CD4-positive, alpha-beta memory T cell (primary cell): ENCODE measurements at regions not wholly inside any gene's neighbourhood (a gene's known extent, or its start where the extent isn't known, plus 50 kb on each side); places are given as distances from the start of the nearest gene placed in this dataset.

Experiments used
- CTCF ChIA-PET: fragments of 350-600 bp; sonication (Branson Sonifier 250); formaldehyde crosslinking; loops from one replicate; lab custom pipeline; 2021; ENCODE audit warnings: inconsistent platforms; ENCODE audit not compliant: partially characterized antibody; lab: Charles Lee
- POLR2A ChIA-PET: fragments of 350-600 bp; sonication (Branson Sonifier 250); formaldehyde crosslinking; loops from one replicate; lab custom pipeline; 2021; ENCODE audit not compliant: partially characterized antibody; lab: Charles Lee
- DNase-seq, 5 donors: peaks; one replicate each; pipeline versions ENCODE4 v3.0.0 to v3.0.0-alpha.2; 2020 to 2022; ENCODE audit warnings: mixed read lengths in 1 of 5
- H3K27ac ChIP-seq: one replicate; pipeline ENCODE4 v1.7.0; 2013; ENCODE audit warnings: low read depth, low read length
- H3K27me3 ChIP-seq: 2 replicates; pipeline ENCODE4 v1.7.0; 2013; ENCODE audit warnings: mild to moderate bottlenecking, low read length, moderate library complexity; ENCODE audit not compliant: insufficient read depth
- H3K36me3 ChIP-seq: 2 replicates; pipeline ENCODE4 v1.7.0; 2013; ENCODE audit warnings: mild to moderate bottlenecking, low read length, moderate library complexity; ENCODE audit not compliant: insufficient read depth
- H3K4me1 ChIP-seq: 2 replicates; pipeline ENCODE4 v1.7.0; 2013; ENCODE audit warnings: mild to moderate bottlenecking, low read length, moderate library complexity; ENCODE audit not compliant: insufficient read depth
- H3K4me3 ChIP-seq, 2 donors: one replicate each; pipeline ENCODE4 v1.7.0; 2013; ENCODE audit warnings: low read length in 2 of 2, mild to moderate bottlenecking in 1 of 2
- H3K9me3 ChIP-seq, 2 donors: one replicate each; pipeline ENCODE4 v1.7.0; 2013; ENCODE audit warnings: low read length in 2 of 2, control low read depth in 1 of 2; ENCODE audit not compliant: control insufficient read depth in 1 of 2
- H3K27ac Mint-ChIP-seq, 7 donors: one replicate each; pipeline ENCODE4 v1.8.0; 2020 to 2021; ENCODE audit warnings: mixed read lengths in 7 of 7, mild to moderate bottlenecking in 6 of 7, inconsistent platforms in 3 of 7, moderate library complexity in 3 of 7
- H3K27me3 Mint-ChIP-seq, 2 donors: one replicate each; pipeline ENCODE4 v1.8.0; 2020 to 2021; ENCODE audit warnings: mixed read lengths in 2 of 2
- H3K36me3 Mint-ChIP-seq, 2 donors: one replicate each; pipeline ENCODE4 v1.8.0; 2020 to 2021; ENCODE audit warnings: mixed read lengths in 2 of 2, inconsistent platforms in 1 of 2, mild to moderate bottlenecking in 1 of 2
- H3K4me1 Mint-ChIP-seq, 4 donors: one replicate each; pipeline ENCODE4 v1.8.0; 2020 to 2021; ENCODE audit warnings: mixed read lengths in 4 of 4, mild to moderate bottlenecking in 1 of 4
- H3K4me3 Mint-ChIP-seq, 8 donors: one replicate each; pipeline ENCODE4 v1.8.0; 2020 to 2021; ENCODE audit warnings: mixed read lengths in 8 of 8, mild to moderate bottlenecking in 7 of 8, moderate library complexity in 6 of 8, inconsistent platforms in 3 of 8
- H3K9me3 Mint-ChIP-seq, 8 donors: one replicate each; pipeline ENCODE4 v1.8.0; 2020 to 2021; ENCODE audit warnings: mixed read lengths in 8 of 8, mild to moderate bottlenecking in 5 of 8, inconsistent platforms in 3 of 8, moderate library complexity in 1 of 8
- intact Hi-C: fragments of 100-400 bp; cut with micrococcal nuclease; formaldehyde crosslinking; loops from one replicate; pipeline ENCODE4 v1.15.1; 2023

DNA sequence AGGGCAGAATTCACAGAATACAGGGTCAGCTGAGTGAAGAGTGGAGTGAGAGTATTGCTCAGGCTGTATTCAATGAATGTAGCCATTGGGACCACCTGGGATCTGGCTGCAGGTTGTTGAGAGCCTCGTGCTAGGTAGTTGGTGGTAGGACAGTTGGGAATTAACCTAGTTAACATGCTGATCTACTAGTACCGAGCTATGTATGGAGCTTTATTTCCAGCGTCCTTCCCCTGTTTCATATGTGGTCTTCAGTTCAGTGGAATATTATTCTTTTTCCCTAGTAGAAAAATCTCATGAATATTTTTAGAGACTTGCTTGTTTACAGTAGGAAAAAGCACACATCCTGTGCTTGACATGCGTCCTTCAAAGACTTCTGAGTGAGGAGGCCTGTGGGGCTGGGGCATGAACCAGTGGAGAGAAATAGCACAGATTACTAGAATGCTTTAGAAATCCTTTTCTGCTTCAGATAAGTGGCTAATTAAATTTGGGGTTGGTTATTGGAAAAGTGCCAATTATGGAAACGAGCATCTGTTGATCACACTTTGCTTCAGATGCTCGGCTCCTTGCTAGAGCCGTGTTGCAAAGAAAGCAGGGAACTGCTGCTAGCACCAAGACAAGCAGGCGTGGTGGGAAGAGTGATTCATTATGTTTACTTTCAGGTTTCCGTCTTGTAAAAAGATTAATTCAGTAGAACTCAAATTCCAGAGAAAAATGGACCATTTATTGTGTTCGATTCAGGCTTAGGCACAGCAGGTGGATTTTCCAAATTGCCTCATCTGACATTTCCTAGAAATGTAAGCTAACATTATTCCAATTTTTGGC is 53.6 kb downstream of the ARF6 start:
- Histone ChIP-seq H3K9me3 (no peaks in the 10 kb centered on the region), H3K27ac (peak overlapping the region; percentile 64), H3K4me1 (peaks cover 69% of the 10 kb centered on the region), H3K27me3 (no peaks in the 10 kb centered on the region), H3K4me3 (peak overlapping the region in 1 of 2 donors; percentile 11), H3K36me3 (no peaks in the 10 kb centered on the region)
- peaks cover 0 to 9% (median 4%) of the 10 kb centered on the region in 8 donors for H3K9me3 Mint-ChIP-seq
- peak; percentile 40 to 67 (median 41) for DNase-seq
- POLR2A ChIA-PET = interaction anchor here (0.6 to 12.8 kb wide), 32 partner anchors 11 to 170 kb away, joined by 3 to 195 read pairs (median 6); partner anchors contain the start of genes ARF6 and VCPKMT
- peak overlapping the region; percentile 90 to 97 (median 94) for H3K27ac Mint-ChIP-seq
- peaks cover 59 to 91% (median 72%) of the 10 kb centered on the region in 4 donors for H3K4me1 Mint-ChIP-seq
- no peaks in the 10 kb centered on the region for H3K27me3 Mint-ChIP-seq
- intact Hi-C loops = loop anchor here (1.0 kb wide), 5 partner anchors 25 to 116 kb away; no protein-coding TSS in a partner anchor
- peaks cover 0 to 9% of the 10 kb centered on the region in 2 donors for H3K36me3 Mint-ChIP-seq
- H3K4me3 Mint-ChIP-seq = peak overlapping the region; percentile 1 to 78 (median 67)
- CTCF ChIA-PET = interaction anchor here (0.6 to 3.9 kb wide), 13 partner anchors 15 to 116 kb away, joined by 3 to 44 read pairs (median 4); partner anchors contain the start of gene NEMF

DNA sequence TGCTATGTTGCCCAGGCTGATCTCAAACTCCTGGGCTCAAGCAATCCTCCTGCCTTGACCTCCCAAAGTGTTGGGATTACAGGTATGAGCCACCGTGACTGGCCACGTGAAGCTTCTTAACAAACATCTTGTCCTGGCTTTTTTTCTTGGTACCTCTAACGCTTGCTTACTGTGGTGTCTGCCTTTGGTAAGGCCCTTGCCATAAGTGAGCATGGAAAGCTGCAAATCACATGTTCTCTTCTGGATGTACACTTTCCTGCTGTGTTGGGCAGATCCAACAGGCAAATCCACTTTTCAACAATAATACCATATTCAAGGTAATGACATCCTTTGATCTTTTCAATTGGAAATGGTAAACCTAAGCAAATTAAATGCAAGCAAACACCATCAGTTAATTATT is 54.6 kb downstream of the ARF6 start:
- Mint-ChIP-seq H3K27me3 (no peaks in the 10 kb centered on the region), H3K4me1 (peaks cover 56 to 86% (median 72%) of the 10 kb centered on the region in 4 donors), H3K9me3 (peaks cover 0 to 7% (median 4%) of the 10 kb centered on the region in 8 donors), H3K27ac (peak overlapping the region; percentile 84 to 97 (median 92)), H3K4me3 (peak overlapping the region in 6 of 8 donors; percentile 35 to 78 (median 56)), H3K36me3 (peaks cover 0 to 6% of the 10 kb centered on the region in 2 donors)
- Histone ChIP-seq H3K27me3 (no peaks in the 10 kb centered on the region), H3K4me3 (no peak overlapping the region), H3K4me1 (peaks cover 62% of the 10 kb centered on the region), H3K36me3 (no peaks in the 10 kb centered on the region), H3K9me3 (no peaks in the 10 kb centered on the region), H3K27ac (peak overlapping the region; percentile 64)
- ChIA-PET POLR2A (interaction anchor here (0.7 to 12.8 kb wide), 13 partner anchors 11 to 135 kb away, joined by 3 to 195 read pairs (median 15); partner anchors contain the start of gene ARF6), CTCF (interaction anchor here (1.2 to 3.9 kb wide), 6 partner anchors 14 to 85 kb away, joined by 3 to 44 read pairs (median 14); no protein-coding TSS in a partner anchor)
- intact Hi-C loops = no loop called here
- DNase-seq = no peak

DNA sequence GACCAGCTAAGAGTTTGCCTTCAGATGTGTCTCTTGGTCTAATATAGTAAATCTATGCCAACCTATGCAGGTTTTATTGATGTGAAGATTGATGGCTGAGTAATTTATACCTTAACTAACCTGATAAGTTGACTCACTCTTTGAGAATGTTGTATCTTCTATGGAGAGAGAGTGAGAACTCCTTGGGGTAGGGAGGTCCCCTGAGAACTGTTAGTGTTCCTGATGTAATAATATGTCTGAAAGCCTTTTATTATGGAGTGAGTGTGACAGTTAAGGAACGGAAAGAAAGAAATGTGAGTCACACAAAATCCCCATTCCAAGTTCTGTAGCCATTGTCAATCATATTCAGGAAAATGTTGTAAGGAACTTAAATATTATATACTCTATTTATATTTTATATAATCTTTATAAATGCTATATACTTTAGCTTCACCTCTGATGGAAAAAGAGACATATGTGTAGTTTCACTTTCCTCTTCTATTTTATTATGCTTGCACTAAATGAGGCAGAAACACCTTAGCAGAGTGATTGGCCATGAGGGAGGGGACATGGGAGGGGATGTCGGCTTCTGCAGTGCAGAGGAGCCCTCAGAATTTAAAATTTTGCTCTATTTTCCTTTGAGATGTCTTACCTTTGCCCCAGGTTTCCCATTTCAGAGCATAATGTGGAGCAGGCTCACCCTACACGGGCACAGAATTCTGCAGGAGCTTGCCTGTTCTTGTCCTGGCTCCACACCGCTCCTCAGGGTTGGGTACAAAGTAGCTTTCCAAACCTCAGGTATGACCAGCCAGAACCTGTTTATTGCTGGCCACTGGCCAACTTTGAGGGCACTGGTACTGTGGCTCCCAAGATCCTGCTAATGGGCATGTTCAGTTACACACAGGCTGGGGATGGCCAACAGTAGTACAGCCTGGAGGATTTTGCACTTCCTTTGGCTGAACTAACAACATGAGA is 57.7 kb downstream of the ARF6 start:
- intact Hi-C loops = no loop called here
- no peaks in the 10 kb centered on the region for H3K27me3 Mint-ChIP-seq
- DNase-seq = no peak
- no peak overlapping the region for H3K4me3 ChIP-seq
- H3K9me3 Mint-ChIP-seq = no peaks in the 10 kb centered on the region
- peaks cover 43% of the 10 kb centered on the region for H3K4me1 ChIP-seq
- no peaks in the 10 kb centered on the region for H3K36me3 Mint-ChIP-seq
- H3K36me3 ChIP-seq = no peaks in the 10 kb centered on the region
- H3K4me1 Mint-ChIP-seq = peaks cover 41 to 65% (median 54%) of the 10 kb centered on the region in 4 donors
- POLR2A ChIA-PET = interaction anchor here (1.4 to 12.8 kb wide), 7 partner anchors 10 to 111 kb away, joined by 3 to 195 read pairs (median 7); partner anchors contain the start of gene ARF6
- peak overlapping the region in 7 of 8 donors; percentile 28 to 85 (median 77) for H3K4me3 Mint-ChIP-seq
- H3K27ac ChIP-seq = no peak overlapping the region
- H3K9me3 ChIP-seq = no peaks in the 10 kb centered on the region
- H3K27ac Mint-ChIP-seq = peak overlapping the region in 6 of 7 donors; percentile 41 to 90 (median 60)
- CTCF ChIA-PET = interaction anchor here (1.2 to 2.2 kb wide), 5 partner anchors 10 to 88 kb away, joined by 3 to 6 read pairs (median 5); no protein-coding TSS in a partner anchor
- no peaks in the 10 kb centered on the region for H3K27me3 ChIP-seq

DNA sequence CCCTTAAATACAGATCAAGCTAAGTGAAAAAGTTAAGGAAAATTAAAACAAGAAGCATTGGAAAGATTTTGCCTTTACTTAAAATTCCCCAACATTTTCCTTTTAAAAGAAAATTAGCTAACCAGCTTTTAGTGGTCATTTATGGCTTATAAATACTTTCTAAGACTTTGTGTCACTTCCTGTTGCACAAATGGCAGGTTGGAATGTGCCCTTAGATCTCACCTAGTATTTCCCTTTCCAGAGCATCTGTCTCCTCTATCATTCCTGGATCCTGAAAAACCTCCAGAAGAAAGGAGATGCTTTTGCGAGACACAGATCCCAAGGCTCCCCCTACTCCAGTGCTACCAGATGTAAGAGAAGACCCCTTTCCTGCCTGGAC is 58.3 kb downstream of the ARF6 start:
- H3K9me3 Mint-ChIP-seq = no peaks in the 10 kb centered on the region
- H3K9me3 ChIP-seq = no peaks in the 10 kb centered on the region
- H3K4me3 ChIP-seq = no peak overlapping the region
- CTCF ChIA-PET = interaction anchor here (1.4 to 2.1 kb wide), 2 partner anchors 28 to 89 kb away, joined by 3 to 5 read pairs; no protein-coding TSS in a partner anchor
- no peaks in the 10 kb centered on the region for H3K27me3 ChIP-seq
- H3K4me1 ChIP-seq = peaks cover 37% of the 10 kb centered on the region
- H3K4me3 Mint-ChIP-seq = peak overlapping the region in 2 of 8 donors; percentile 50 to 69
- H3K27me3 Mint-ChIP-seq = no peaks in the 10 kb centered on the region
- peak overlapping the region in 4 of 7 donors; percentile 41 to 90 (median 54) for H3K27ac Mint-ChIP-seq
- no peak for DNase-seq
- intact Hi-C loops = no loop called here
- H3K4me1 Mint-ChIP-seq = peaks cover 34 to 58% (median 47%) of the 10 kb centered on the region in 4 donors
- no peaks in the 10 kb centered on the region for H3K36me3 ChIP-seq
- no peaks in the 10 kb centered on the region for H3K36me3 Mint-ChIP-seq
- H3K27ac ChIP-seq = no peak overlapping the region
- POLR2A ChIA-PET = interaction anchor here (1.2 to 12.8 kb wide), 7 partner anchors 11 to 111 kb away, joined by 3 to 195 read pairs (median 7); partner anchors contain the start of gene ARF6

DNA sequence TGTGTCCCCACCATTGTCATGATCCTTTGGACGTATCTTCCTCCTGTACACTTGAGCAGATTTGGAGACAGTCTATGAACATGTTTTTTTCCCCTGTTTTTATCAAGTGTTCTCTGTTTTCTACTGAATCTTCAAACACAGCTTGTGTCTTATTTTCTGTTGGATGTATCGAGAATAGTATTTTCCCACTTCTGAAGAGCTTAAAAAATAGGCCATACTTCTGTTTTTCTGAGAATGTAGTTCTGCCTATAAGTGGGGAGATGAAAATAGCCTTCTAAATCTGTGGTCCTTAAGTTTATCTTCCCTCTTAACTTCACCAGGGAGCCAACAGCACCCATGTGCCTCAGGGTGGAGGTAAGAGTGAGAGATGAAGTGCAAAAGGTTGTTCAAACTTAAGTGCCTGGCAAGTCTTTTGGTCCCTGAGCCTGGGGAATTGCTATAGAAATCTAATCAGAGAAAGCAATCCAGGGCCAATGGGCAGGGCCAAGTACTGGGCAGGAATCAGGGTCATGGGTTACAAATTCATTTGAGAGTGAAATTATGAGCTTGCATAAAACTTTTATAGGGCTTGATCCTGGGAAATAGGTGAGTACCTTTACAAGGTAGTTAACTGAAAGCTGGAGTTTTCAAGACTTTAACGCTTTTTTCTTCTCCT is 58.9 kb downstream of the ARF6 start:
- peaks cover 28 to 52% (median 41%) of the 10 kb centered on the region in 4 donors for H3K4me1 Mint-ChIP-seq
- H3K27ac Mint-ChIP-seq = peak overlapping the region in 2 of 7 donors; percentile 20 to 65
- H3K9me3 Mint-ChIP-seq = no peaks in the 10 kb centered on the region
- Histone ChIP-seq H3K36me3 (no peaks in the 10 kb centered on the region), H3K9me3 (no peaks in the 10 kb centered on the region), H3K27me3 (no peaks in the 10 kb centered on the region), H3K4me3 (no peak overlapping the region), H3K4me1 (peaks cover 31% of the 10 kb centered on the region), H3K27ac (no peak overlapping the region)
- H3K4me3 Mint-ChIP-seq = peak overlapping the region in 3 of 8 donors; percentile 3 to 54 (median 32)
- ChIA-PET CTCF (interaction anchor here (1.4 to 2.9 kb wide), 2 partner anchors 20 to 90 kb away, joined by 3 to 13 read pairs; no protein-coding TSS in a partner anchor), POLR2A (interaction anchor here (0.6 to 12.8 kb wide), 9 partner anchors 11 to 110 kb away, joined by 3 to 195 read pairs (median 4); partner anchors contain the start of gene ARF6)
- no peaks in the 10 kb centered on the region for H3K27me3 Mint-ChIP-seq
- DNase-seq = no peak
- H3K36me3 Mint-ChIP-seq = no peaks in the 10 kb centered on the region
- intact Hi-C loops = no loop called here

DNA sequence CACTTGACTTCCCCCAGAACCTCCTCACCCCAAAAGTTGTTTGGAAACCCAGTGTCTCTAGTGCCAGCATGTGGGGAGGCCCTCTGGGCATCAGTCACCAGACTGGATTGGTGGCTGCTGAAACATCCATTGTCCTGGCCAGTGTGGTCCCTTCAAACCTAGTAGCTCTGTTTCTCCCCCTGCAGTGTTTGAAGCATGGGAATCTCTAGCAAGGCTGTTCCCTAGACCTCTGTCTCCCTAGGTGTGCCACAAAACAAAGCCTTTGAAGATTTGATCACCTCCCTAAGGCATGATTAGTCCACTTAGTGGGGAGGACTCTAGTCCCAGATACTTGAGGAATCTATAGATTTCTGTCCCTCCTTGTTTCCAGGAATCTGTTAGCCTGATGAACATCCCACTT is 60.3 kb downstream of the ARF6 start:
- no peak overlapping the region for H3K4me3 Mint-ChIP-seq

More for the DNA sequence above, 60.3 kb downstream of the ARF6 start:
- Histone ChIP-seq H3K27ac (no peak overlapping the region), H3K27me3 (no peaks in the 10 kb centered on the region), H3K36me3 (no peaks in the 10 kb centered on the region), H3K4me1 (peaks cover 17% of the 10 kb centered on the region), H3K4me3 (no peak overlapping the region), H3K9me3 (no peaks in the 10 kb centered on the region)
- Mint-ChIP-seq H3K27me3 (no peaks in the 10 kb centered on the region), H3K9me3 (no peaks in the 10 kb centered on the region), H3K27ac (peak overlapping the region in 1 of 7 donors; percentile 16), H3K4me1 (peaks cover 15 to 38% (median 28%) of the 10 kb centered on the region in 4 donors), H3K36me3 (no peaks in the 10 kb centered on the region)
- intact Hi-C loops = no loop called here
- DNase-seq = no peak
- POLR2A ChIA-PET = interaction anchor here (1.2 to 12.8 kb wide), 5 partner anchors 13 to 91 kb away, joined by 3 to 195 read pairs (median 4); no protein-coding TSS in a partner anchor
- CTCF ChIA-PET = interaction anchor here (1.2 to 2.9 kb wide), 2 partner anchors 19 to 22 kb away, joined by 3 to 13 read pairs; no protein-coding TSS in a partner anchor
